Endothelial cell of umbilical vein (primary cell): ENCODE measurements at regions not wholly inside any gene's neighbourhood (a gene's known extent, or its start where the extent isn't known, plus 50 kb on each side); places are given as distances from the start of the nearest gene placed in this dataset.

ENCODE experiments used
- BruUV-seq: library from RNA; stranded (reverse); fragments of 400-500 nt; replicated peaks from 2 replicates; lab custom pipeline; 2021; lab: Mats Ljungman, UMichigan
- CTCF ChIA-PET: fragments of 300-600, 350-600 bp; sonication (Branson Sonifier 250); formaldehyde crosslinking; loops from one replicate; lab custom pipeline; 2021; ENCODE audit warnings: antibody characterized with exemption, inconsistent platforms; lab: Charles Lee
- POLR2A ChIA-PET: fragments of 300-600, 350-600 bp; sonication (Branson Sonifier 250); formaldehyde crosslinking; loops from one replicate; lab custom pipeline; 2021; ENCODE audit warnings: antibody characterized with exemption, inconsistent platforms; lab: Charles Lee
- DNase-seq: peaks from one replicate; pipeline ENCODE4 v3.0.0-alpha.2; 2011; ENCODE audit warnings: low read depth, low spot score
- FAIRE-seq: peaks from 2 replicates; lab custom pipeline; 2011; peaks lifted over from hg19 to GRCh38; lab: Jason Lieb, UNC
- H2AFZ ChIP-seq: 2 replicates; pipeline ENCODE4 v1.6.0; 2012; ENCODE audit warnings: low read depth, low read length, control low read depth, inconsistent platforms
- H3K27ac ChIP-seq: 2 replicates; pipeline ENCODE4 v1.5.1; 2011; ENCODE audit warnings: low read depth, mild to moderate bottlenecking, control low read depth, low read length, moderate library complexity; ENCODE audit not compliant: insufficient read depth
- H3K27me3 ChIP-seq, 2 experiments: 2 replicates each; pipeline versions ENCODE4 v1.6.0 to v1.6.1; 2011; ENCODE audit warnings: low read length in 2 of 2, mixed read lengths in 1 of 2; ENCODE audit not compliant: control insufficient read depth in 2 of 2, insufficient read depth in 2 of 2
- H3K36me3 ChIP-seq, 2 experiments: 2 replicates in 1 of 2; 3 replicates in 1 of 2; pipeline ENCODE4 v1.5.1; 2011; ENCODE audit warnings: low read length in 2 of 2, mild to moderate bottlenecking in 1 of 2, moderate library complexity in 1 of 2; ENCODE audit not compliant: control insufficient read depth in 2 of 2, insufficient read depth in 2 of 2; ENCODE audit errors: extremely low read depth in 1 of 2
- H3K4me1 ChIP-seq: 3 replicates; pipeline ENCODE4 v1.5.1; 2011; ENCODE audit warnings: mild to moderate bottlenecking, low read length; ENCODE audit not compliant: control insufficient read depth, insufficient read depth; ENCODE audit errors: extremely low read depth
- H3K4me2 ChIP-seq: 2 replicates; pipeline ENCODE4 v1.6.1; 2011; ENCODE audit warnings: low read length, control low read depth, mixed read lengths; ENCODE audit not compliant: insufficient read depth
- H3K4me3 ChIP-seq, 3 experiments: fragments of 200-600 bp in 1 of 3; sonication (generic), shearing (Covaris generic) in 1 of 3; replicated peaks in 1 of 3; 2 replicates each; pipeline ENCODE4 v1.5.1; 2011 to 2016; ENCODE audit warnings: control low read depth in 3 of 3, low read length in 3 of 3, mild to moderate bottlenecking in 2 of 3, inconsistent platforms in 1 of 3, low read depth in 1 of 3, moderate library complexity in 1 of 3; ENCODE audit not compliant: insufficient read depth in 1 of 3
- H3K79me2 ChIP-seq: 2 replicates; pipeline ENCODE4 v1.6.0; 2012; ENCODE audit warnings: low read length, inconsistent platforms; ENCODE audit not compliant: control insufficient read depth, insufficient read depth
- H3K9ac ChIP-seq: replicated peaks from 2 replicates; pipeline ENCODE3; 2011; ENCODE audit warnings: low read length, control low read depth; ENCODE audit not compliant: insufficient read depth; ENCODE audit errors: extremely low read depth
- H3K9me1 ChIP-seq: replicated peaks from 3 replicates; pipeline ENCODE4 v1.6.0; 2011; ENCODE audit warnings: mild to moderate bottlenecking, low read length; ENCODE audit not compliant: control insufficient read depth, insufficient read depth; ENCODE audit errors: extremely low read depth
- H3K9me3 ChIP-seq: replicated peaks from 2 replicates; pipeline ENCODE4 v1.5.1; 2012; ENCODE audit warnings: low read length, inconsistent platforms; ENCODE audit not compliant: control insufficient read depth, insufficient read depth
- H4K20me1 ChIP-seq: replicated peaks from 2 replicates; pipeline ENCODE3; 2011; ENCODE audit warnings: mild to moderate bottlenecking, low read length; ENCODE audit not compliant: control insufficient read depth, insufficient read depth; ENCODE audit errors: extremely low read depth
- CTCF ChIP-seq, 2 donors: IDR thresholded peaks; 1 replicate in 1 of 2; 2 replicates in 1 of 2; pipeline ENCODE4 v1.5.1; 2011; ENCODE audit warnings: low read length in 2 of 2, mild to moderate bottlenecking in 2 of 2, moderate library complexity in 2 of 2, control low read depth in 1 of 2, inconsistent platforms in 1 of 2, low read depth in 1 of 2; ENCODE audit not compliant: insufficient read depth in 1 of 2; ENCODE audit errors: extremely low read depth in 1 of 2
- EZH2 ChIP-seq: IDR thresholded peaks from 2 replicates; pipeline ENCODE4 v1.6.1; 2012; ENCODE audit warnings: borderline replicate concordance, low read depth, mild to moderate bottlenecking, moderate library complexity, low read length, inconsistent platforms; ENCODE audit not compliant: severe bottlenecking
- FOS ChIP-seq: IDR thresholded peaks from 2 replicates; pipeline ENCODE4 v1.6.1; 2011; ENCODE audit warnings: mild to moderate bottlenecking, low read length, moderate library complexity, borderline replicate concordance; ENCODE audit not compliant: insufficient read depth
- GATA2 ChIP-seq: IDR thresholded peaks from 2 replicates; pipeline ENCODE4 v1.7.0; 2011; ENCODE audit warnings: low read depth, mild to moderate bottlenecking, moderate library complexity, mixed read lengths, low read length; ENCODE audit not compliant: insufficient read length, insufficient read depth
- JUN ChIP-seq: IDR thresholded peaks from 2 replicates; pipeline ENCODE4 v1.6.1; 2011; ENCODE audit warnings: borderline replicate concordance, low read depth; ENCODE audit not compliant: insufficient read length, insufficient read depth
- MAX ChIP-seq: IDR thresholded peaks from 2 replicates; pipeline ENCODE4 v1.6.1; 2011; ENCODE audit not compliant: insufficient read depth, insufficient read length
- MYC ChIP-seq: IDR thresholded peaks from one replicate; pipeline ENCODE4 v1.6.1; 2011; ENCODE audit warnings: mild to moderate bottlenecking, low read depth, low read length
- POLR2A ChIP-seq: IDR thresholded peaks from 2 replicates; pipeline ENCODE4 v1.6.1; 2012; ENCODE audit warnings: low read depth, mild to moderate bottlenecking, control low read depth, low read length
- POLR2AphosphoS5 ChIP-seq: IDR thresholded peaks from 2 replicates; pipeline ENCODE4 v1.6.1; 2012; ENCODE audit warnings: low read depth, mild to moderate bottlenecking, control low read depth, low read length, moderate library complexity; ENCODE audit not compliant: insufficient read depth
- dilution Hi-C: fragments of 300-500 bp; cut with MboI; formaldehyde crosslinking; loops from one replicate; pipeline ENCODE4 v1.15.0; 2019; ENCODE audit warnings: low sequenced_read_pairs; ENCODE audit not compliant: extremely low pct_ligation_motif_present
- intact Hi-C: fragments of 100-400 bp; cut with micrococcal nuclease; formaldehyde crosslinking; loops from one replicate; pipeline ENCODE4 v1.10.0; 2022

DNA sequence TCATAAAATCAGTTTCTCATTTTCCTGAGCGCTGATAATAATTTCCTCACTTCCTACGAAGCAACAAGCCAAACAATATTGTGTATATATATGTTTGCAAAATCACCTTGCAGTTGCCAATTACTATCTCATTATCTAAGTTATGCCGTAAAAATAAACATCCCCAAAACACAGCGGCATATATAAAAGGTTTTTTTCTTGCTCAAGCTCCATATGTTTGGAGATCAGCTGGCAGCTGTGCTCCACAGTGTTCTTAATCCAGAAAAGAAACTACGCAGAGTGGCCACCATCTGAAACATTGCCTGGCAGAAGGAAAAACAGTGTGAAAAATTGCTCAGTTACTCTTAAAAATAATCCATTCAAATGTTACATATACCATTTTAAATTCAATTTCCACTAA is 951.4 kb downstream of the PLOD2 start:
- H3K4me2 ChIP-seq, result no peak overlapping the region
- intact Hi-C loops, result no loop called here

More for the DNA sequence above, 951.4 kb downstream of the PLOD2 start:
- no peak for DNase-seq
- Histone ChIP-seq H3K27ac (no peak overlapping the region), H3K9ac (no peak overlapping the region), H3K4me1 (no peaks in the 10 kb centered on the region), H2AFZ (no peak overlapping the region), H3K9me3 (no peaks in the 10 kb centered on the region), H3K36me3 (no peaks in the 10 kb centered on the region), H3K27me3 (no peaks in the 10 kb centered on the region), H3K79me2 (no peaks in the 10 kb centered on the region), H4K20me1 (no peaks in the 10 kb centered on the region), H3K4me3 (no peak overlapping the region), H3K9me1 (no peaks in the 10 kb centered on the region)
- CTCF ChIA-PET, result interaction anchor here (1.4 kb wide), 1 partner anchor 9 kb away, joined by 3 read pairs; no protein-coding TSS in a partner anchor
- dilution Hi-C loops, result no loop called here
- BruUV-seq, result no TSS peak
- no peak for TF ChIP-seq JUN
- TF ChIP-seq FOS, result no peak
- TF ChIP-seq MAX, result no peak
- no peak for TF ChIP-seq POLR2AphosphoS5
- TF ChIP-seq GATA2, result no peak
- no peak for TF ChIP-seq EZH2
- no peak for TF ChIP-seq POLR2A
- no peak for TF ChIP-seq MYC
- no peak for TF ChIP-seq CTCF (IDR thresholded peaks at IDR 0.05; ENCODE audit: extremely low read depth in 1 of 2, insufficient read depth in 1 of 2, low read depth in 1 of 2, low read length in 2 of 2)
- POLR2A ChIA-PET, result no interaction called here
- no peak for FAIRE-seq
